CD4-positive, alpha-beta T cell treated with Interleukin-1 beta for 1 hour (primary cell): ENCODE measurements at regions not wholly inside any gene's neighbourhood (a gene's known extent, or its start where the extent isn't known, plus 50 kb on each side); places are given as distances from the start of the nearest gene placed in this dataset.
"Not testable (repeated sequence)": the region's sequence is repeated elsewhere in the genome, so short reads cannot be mapped to it uniquely, and the experiment has no call there.

ENCODE experiments used
- DNase-seq, 2 donors: peaks; one replicate each; pipeline ENCODE4 v3.0.0-alpha.2; 2020 to 2022

DNA sequence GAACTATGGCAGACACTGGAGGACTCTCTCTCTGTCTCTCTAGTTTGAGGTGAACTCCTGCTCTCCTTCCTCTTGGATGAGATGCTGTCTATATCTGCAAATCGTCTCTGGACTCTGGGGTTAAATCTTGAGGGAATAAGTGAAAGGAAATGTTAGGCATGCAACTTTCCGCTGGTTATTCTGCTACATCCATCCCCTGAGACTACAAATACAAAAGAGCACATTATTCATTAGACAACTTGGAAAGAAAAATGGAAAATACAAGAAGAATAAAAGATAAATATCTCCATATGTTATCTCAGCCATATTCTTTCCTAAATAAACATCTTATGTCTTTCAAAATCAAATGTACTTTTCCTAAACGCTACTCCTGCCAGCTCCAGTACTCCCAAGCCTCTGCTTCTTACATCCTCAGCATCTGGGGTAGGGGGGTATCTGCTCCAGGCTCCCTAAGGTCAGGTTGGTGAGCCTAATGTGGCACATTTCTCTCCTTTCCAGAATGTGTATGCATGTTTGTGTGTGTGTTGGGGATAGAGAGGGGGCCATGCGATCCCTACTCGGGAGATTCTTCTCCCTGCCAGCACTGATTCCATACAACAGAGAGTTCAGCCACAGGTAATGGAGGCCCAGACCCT is 102.9 kb upstream of the FSCB start:
- DNase-seq, result no peak

DNA sequence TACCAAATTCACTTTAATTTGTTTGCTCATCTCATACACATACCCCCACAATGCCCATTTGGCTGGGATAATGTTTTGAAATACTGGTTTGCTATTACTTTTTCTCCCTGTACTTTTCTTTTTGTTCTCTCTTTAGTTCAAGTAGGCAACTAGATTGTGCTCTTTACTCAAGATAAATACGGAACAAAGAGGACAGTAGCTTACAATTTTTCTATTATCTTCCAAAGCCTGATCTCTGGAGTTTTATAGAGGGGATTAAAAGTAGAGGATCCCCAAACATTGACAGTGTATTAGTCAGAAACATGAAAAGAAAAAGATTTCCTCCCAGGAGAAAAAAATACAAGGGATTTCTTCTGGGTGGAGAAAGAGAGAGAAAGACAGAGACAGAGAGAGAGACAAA is 102.1 kb upstream of the FSCB start:
- DNase-seq, result no peak

DNA sequence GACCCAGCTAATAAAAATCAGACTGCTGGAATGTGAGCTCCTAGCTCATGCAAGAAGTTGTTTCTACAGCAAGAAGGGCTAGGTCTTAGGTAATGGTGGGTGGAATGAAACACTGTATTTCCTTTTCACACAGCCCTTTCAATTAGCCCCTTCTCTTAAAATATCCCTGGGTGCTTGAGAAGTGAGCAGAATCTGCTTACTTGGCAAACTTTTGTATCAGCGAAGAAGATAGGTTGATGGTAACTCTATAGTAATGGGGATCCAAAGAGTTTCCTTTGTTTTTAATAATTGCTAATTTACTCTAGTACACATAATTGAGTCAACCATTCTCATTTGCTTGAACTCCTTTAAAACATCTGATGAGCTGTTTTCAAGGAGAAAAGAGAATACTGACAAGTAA is 100.6 kb upstream of the FSCB start:
- DNase-seq, result no peak

DNA sequence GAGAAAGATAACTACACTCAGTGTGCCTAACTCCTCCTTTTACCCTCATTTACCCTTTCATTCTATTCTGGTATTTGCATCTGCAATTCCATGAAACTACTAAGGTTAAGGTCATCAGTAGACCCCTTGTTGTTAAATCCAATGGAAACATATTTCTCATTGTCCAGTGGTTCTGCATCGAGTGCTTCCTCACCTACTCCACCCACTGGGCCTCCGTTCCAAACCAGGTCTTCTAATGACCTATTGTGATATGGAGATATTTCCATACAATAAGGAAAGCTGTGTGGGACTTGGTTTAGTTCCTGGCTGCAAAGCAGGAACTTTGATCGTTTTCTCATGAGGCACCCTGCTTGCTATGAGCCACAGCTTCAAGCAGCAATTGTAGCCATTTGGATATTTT is 99.5 kb upstream of the FSCB start:
- DNase-seq, result no peak

DNA sequence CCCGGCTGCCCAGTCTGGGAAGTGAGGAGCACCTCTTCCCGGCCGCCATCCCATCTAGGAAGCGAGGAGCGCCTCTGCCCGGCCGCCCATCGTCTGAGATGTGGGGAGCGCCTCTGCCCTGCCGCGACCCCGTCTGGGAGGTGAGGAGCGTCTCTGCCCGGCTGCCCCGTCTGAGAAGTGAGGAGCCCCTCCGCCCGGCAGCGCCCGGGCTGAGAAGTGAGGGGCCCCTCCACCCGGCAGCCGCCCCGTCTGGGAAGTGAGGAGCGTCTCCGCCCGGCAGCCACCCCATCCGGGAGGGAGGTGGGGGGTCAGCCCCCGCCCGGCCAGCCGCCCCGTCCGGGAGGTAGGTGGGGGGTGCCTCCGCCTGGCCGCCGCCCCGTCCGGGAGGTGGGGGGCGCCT is 94.2 kb upstream of the FSCB start:
- DNase-seq, result not testable (repeated sequence)

DNA sequence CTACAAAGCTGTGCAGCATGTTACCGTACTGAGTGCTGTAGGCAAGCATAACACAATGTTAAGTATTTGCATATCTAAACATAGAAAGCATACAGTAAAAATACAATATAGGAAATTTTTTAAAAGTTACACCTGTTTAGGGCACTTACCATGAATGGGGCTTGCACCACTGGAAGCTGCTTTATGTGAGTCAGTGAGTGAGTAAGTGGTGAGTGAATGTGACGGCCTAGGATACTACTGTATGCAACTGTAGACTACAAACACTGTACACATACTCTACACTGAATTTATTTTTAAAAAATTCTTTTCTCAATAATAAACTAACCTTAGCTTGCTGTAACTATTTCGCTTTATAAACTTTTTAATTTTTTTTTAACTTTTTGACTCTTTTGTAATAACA is 82.1 kb upstream of the FSCB start:
- DNase-seq, result no peak

DNA sequence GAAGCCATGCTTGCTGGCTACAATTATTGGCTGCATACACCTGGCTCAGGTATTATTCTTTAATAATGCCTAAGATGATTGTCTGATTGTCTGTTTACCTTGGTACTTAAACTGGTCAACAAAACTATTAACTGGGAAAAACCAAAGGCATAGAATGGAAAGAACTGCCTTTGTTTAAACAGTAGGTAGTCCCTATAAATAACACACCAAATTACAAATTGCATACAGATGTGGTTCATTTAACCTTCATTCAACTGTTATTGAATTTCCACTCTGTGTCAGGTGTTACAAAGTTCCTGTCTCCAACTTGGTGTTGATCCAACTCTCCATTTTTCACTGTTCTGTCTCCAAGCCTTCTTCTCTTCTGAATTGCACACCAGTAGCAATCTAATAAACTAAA is 79.8 kb upstream of the FSCB start:
- DNase-seq, result no peak

DNA sequence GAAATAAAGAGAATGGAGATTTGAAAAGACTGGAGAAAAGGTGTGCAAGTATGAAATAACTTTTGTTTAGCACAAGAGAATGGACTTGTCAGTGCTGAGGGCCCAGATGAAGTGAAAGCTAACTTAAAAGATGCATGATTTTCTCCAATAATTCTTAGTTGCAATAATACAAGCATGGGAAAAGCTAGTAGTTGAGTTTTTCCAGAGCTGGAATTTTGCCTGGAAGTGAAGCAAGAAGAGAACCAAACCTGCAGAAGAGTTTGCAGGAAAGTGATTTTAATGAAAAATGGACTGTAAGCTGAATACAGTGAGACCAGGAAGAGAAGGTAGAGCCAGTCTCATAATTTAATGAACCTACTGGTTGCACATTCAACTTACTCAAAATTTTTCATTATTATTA is 69.3 kb upstream of the FSCB start:
- DNase-seq, result no peak

DNA sequence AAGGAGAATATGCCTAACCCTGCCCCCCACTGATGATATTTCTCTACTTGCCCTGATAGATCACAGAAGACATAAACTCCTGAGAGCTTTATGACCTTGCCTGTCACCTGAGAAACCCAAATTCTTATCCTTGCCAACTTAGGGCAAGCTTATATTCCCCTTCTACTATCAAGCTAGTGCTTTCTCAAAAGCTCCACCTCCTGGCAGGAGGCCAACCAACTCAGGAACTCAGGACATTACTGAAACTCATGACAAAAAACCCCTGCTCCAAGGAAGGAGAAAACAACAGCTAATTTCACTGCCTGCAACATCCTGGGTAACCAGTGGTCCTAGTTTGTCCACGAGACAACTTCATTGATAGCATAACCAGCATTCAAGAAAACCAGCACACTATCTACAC is 60.9 kb upstream of the FSCB start:
- no peak for DNase-seq

DNA sequence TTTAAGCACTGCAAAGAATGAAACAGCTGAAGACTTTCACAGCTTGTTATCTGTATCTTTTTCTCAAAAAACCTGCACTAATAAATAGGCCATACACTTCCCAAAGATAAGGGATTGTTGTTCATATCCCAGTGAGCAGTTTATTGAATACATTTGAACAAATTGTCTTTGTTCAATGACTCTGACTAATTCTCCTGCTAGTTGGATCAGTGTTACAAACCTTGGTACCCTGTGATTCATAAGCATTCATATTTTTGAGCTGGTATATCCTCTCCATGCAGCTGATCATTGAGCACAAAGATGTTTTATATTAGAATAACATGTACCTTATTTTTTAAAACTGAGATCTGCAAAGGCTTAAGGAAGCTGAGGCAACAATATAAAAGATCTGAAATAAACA is 58.9 kb upstream of the FSCB start:
- no peak for DNase-seq

DNA sequence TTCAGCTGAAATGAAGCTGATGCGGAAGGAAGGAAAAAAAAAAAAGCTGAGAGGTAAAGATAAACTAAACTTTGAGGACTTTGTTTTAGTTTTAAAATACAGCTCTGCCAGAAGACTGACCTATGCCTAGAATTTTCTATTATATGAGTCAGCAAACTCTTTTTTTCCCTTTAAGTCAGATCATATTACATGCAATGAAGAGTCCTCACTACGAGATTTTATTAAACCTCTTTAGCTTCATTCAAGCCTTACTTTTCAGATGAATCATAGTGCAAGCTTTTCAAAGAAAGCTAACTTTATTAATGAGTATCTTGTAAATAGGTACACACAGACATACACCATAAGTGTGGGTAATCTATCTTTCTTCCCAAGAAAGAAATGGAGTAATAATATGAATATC is 57.8 kb upstream of the FSCB start:
- no peak for DNase-seq
